Loucy (cell line): ENCODE measurements at regions not wholly inside any gene's neighbourhood (a gene's known extent, or its start where the extent isn't known, plus 50 kb on each side); places are given as distances from the start of the nearest gene placed in this dataset.

Experiments used
- H2AFZ ChIP-seq: fragments of 200-600 bp; sonication (generic); 2 replicates; pipeline ENCODE4 v1.6.0; 2016; ENCODE audit warnings: antibody characterized with exemption, mild to moderate bottlenecking, low read length, moderate library complexity
- H3F3A ChIP-seq: fragments of 200-600 bp; 2 replicates; pipeline ENCODE4 v1.6.0; 2016; ENCODE audit warnings: antibody characterized with exemption, low read depth, mild to moderate bottlenecking
- H3K27me3 ChIP-seq: fragments of 200-600 bp; sonication (generic); 2 replicates; pipeline ENCODE4 v1.6.1; 2014; ENCODE audit warnings: low read length, mild to moderate bottlenecking; ENCODE audit not compliant: insufficient read depth, poor library complexity, severe bottlenecking
- H3K36me3 ChIP-seq: fragments of 200-600 bp; sonication (generic); 2 replicates; pipeline ENCODE4 v1.6.1; 2016; ENCODE audit warnings: low read length; ENCODE audit not compliant: insufficient read depth
- H3K4me1 ChIP-seq: fragments of 200-600 bp; sonication (generic); 2 replicates; pipeline ENCODE4 v1.5.1; 2014; ENCODE audit warnings: low read length, mild to moderate bottlenecking; ENCODE audit not compliant: insufficient read depth, poor library complexity, severe bottlenecking
- H3K4me2 ChIP-seq: fragments of 200-600 bp; sonication (generic); 2 replicates; pipeline ENCODE4 v1.6.0; 2014; ENCODE audit warnings: antibody characterized with exemption, low read length, low read depth, mild to moderate bottlenecking; ENCODE audit not compliant: poor library complexity, severe bottlenecking
- H3K4me3 ChIP-seq: fragments of 200-600 bp; sonication (generic); 2 replicates; pipeline ENCODE4 v1.5.1; 2014; ENCODE audit warnings: low read length, mild to moderate bottlenecking, mixed read lengths; ENCODE audit not compliant: poor library complexity, severe bottlenecking
- H3K79me2 ChIP-seq: fragments of 200-600 bp; sonication (generic); 2 replicates; pipeline ENCODE4 v1.6.1; 2014; ENCODE audit warnings: low read length; ENCODE audit not compliant: insufficient read depth
- H3K9ac ChIP-seq: fragments of 200-600 bp; sonication (generic); 2 replicates; pipeline ENCODE4 v1.6.0; 2014; ENCODE audit warnings: mild to moderate bottlenecking, low read depth, low read length, moderate library complexity; ENCODE audit not compliant: poor library complexity, severe bottlenecking
- H3K9me2 ChIP-seq: fragments of 200-600 bp; sonication (generic); replicated peaks from 2 replicates; pipeline ENCODE4 v1.6.1; 2016; ENCODE audit warnings: low read depth, low read length, mixed read lengths
- H3K9me3 ChIP-seq: fragments of 200-600 bp; sonication (generic); 2 replicates; pipeline ENCODE4 v1.6.1; 2014; ENCODE audit warnings: mild to moderate bottlenecking, antibody characterized with exemption, low read length, low read depth; ENCODE audit not compliant: insufficient read depth
- H4K20me1 ChIP-seq: fragments of 200-600 bp; sonication (generic); 2 replicates; pipeline ENCODE4 v1.6.0; 2014; ENCODE audit warnings: antibody characterized with exemption, low read length, mild to moderate bottlenecking; ENCODE audit not compliant: insufficient read depth, poor library complexity, severe bottlenecking
- EZH2phosphoT487 ChIP-seq: fragments of 200-600 bp; IDR thresholded peaks from 2 replicates; pipeline ENCODE4 v1.6.1; 2018; ENCODE audit warnings: antibody characterized with exemption, mild to moderate bottlenecking, moderate library complexity, borderline replicate concordance
- TF ChIP-seq, protein P1 (sequence below): fragments of 200-600 bp; sonication (generic); conservative IDR thresholded peaks from 2 replicates; pipeline ENCODE4 v1.5.1; 2014; ENCODE audit warnings: mild to moderate bottlenecking, antibody characterized with exemption, low read length

DNA sequence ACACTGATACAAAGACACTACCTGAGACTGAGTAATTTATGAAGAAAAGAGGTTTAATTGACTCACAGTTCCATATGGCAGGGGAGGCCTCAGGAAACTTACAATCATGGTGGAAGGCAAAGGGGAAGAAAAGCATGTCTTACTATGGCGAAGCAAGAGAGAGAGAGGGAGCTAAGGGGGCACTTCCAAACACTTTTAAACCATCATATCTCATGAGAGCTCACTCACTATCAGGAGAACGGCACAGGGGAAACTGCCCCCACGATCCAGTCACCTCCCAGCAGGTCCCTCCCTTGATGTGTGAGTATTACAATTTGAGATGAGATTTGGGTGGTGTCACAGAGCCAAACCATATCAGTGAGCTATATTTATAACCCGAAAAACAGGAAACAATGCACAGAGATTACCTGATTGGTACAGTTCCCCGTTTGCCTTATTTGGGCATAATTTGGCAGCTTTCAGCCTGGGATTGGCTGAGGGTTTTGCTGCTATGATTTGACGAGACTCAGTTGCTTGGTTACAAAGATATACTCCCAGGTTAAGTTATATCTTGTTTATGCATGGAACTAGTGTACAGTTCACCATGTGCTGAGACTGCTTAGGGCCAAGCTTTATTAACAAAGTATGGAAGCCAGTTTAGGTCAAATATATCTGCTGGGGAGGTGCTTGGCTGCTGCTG is 184.2 kb downstream of the NR2F2 start:
- no peaks in the 10 kb centered on the region for H3K79me2 ChIP-seq
- no peaks in the 10 kb centered on the region for H3K9me2 ChIP-seq
- no peaks in the 10 kb centered on the region for H3K27me3 ChIP-seq
- no peaks in the 10 kb centered on the region for H3K36me3 ChIP-seq
- no peak overlapping the region for H3K9ac ChIP-seq
- H3K9me3 ChIP-seq = no peaks in the 10 kb centered on the region
- H3K4me3 ChIP-seq = no peak overlapping the region
- H2AFZ ChIP-seq = no peak overlapping the region
- no peaks in the 10 kb centered on the region for H4K20me1 ChIP-seq
- H3F3A ChIP-seq = no peaks in the 10 kb centered on the region
- TF ChIP-seq EZH2phosphoT487 = no peak
- TF ChIP-seq, protein P1, sequence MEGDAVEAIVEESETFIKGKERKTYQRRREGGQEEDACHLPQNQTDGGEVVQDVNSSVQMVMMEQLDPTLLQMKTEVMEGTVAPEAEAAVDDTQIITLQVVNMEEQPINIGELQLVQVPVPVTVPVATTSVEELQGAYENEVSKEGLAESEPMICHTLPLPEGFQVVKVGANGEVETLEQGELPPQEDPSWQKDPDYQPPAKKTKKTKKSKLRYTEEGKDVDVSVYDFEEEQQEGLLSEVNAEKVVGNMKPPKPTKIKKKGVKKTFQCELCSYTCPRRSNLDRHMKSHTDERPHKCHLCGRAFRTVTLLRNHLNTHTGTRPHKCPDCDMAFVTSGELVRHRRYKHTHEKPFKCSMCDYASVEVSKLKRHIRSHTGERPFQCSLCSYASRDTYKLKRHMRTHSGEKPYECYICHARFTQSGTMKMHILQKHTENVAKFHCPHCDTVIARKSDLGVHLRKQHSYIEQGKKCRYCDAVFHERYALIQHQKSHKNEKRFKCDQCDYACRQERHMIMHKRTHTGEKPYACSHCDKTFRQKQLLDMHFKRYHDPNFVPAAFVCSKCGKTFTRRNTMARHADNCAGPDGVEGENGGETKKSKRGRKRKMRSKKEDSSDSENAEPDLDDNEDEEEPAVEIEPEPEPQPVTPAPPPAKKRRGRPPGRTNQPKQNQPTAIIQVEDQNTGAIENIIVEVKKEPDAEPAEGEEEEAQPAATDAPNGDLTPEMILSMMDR = no peak
- no peaks in the 10 kb centered on the region for H3K4me1 ChIP-seq
- no peak overlapping the region for H3K4me2 ChIP-seq

- no peak for TF ChIP-seq EZH2phosphoT487
- TF ChIP-seq, protein P1 = no peak
Observed at GRCh38 chr15:96515371-96515770, 184.9 kb downstream of the NR2F2 start.

DNA sequence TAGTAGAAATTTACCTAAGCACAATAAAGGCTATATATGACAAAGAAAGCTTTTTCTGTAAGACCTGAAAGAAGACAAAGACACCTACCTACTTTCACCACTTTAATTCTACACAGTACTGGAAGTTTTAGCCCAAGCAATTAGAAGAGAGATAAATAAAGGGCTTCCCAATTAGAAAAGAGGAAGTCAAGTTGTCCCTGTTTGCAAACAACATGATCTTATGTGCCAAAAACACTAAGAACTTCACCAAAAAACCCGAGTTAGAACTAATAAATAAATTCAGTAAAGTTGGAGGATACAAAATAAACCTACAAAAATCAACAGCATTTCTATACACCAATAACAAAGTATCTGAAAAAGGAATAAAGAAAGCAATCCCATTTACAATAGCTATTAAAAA is 190.9 kb downstream of the NR2F2 start:
- Histone ChIP-seq H4K20me1 (no peaks in the 10 kb centered on the region), H3K4me1 (no peaks in the 10 kb centered on the region), H3K4me2 (no peak overlapping the region), H2AFZ (no peak overlapping the region), H3K27me3 (no peaks in the 10 kb centered on the region), H3K79me2 (no peaks in the 10 kb centered on the region), H3K9ac (no peak overlapping the region), H3K4me3 (no peak overlapping the region), H3K9me3 (no peaks in the 10 kb centered on the region), H3K36me3 (no peaks in the 10 kb centered on the region), H3F3A (no peaks in the 10 kb centered on the region), H3K9me2 (no peaks in the 10 kb centered on the region)
- TF ChIP-seq EZH2phosphoT487 = no peak
- TF ChIP-seq, protein P1 = no peak

More at GRCh38 chr15:96515371-96515770, 184.9 kb downstream of the NR2F2 start:
- Histone ChIP-seq H3K9ac (no peak overlapping the region), H3K4me3 (no peak overlapping the region), H2AFZ (no peak overlapping the region), H4K20me1 (no peaks in the 10 kb centered on the region), H3K9me3 (no peaks in the 10 kb centered on the region), H3K4me2 (no peak overlapping the region), H3K4me1 (no peaks in the 10 kb centered on the region), H3K9me2 (no peaks in the 10 kb centered on the region), H3K36me3 (no peaks in the 10 kb centered on the region), H3F3A (no peaks in the 10 kb centered on the region), H3K79me2 (no peaks in the 10 kb centered on the region), H3K27me3 (no peaks in the 10 kb centered on the region)
